GM23338 (cell line): ENCODE measurements at regions not wholly inside any gene's neighbourhood (a gene's known extent, or its start where the extent isn't known, plus 50 kb on each side); places are given as distances from the start of the nearest gene placed in this dataset.

Source experiments
- ATAC-seq: fragments of 200-7000 bp; cut with Tn5 transposase; 3 replicates; pipeline ENCODE4 v1.9.1; 2020
- DNase-seq: peaks from one replicate; pipeline ENCODE4 v3.0.0-alpha.2; 2015; ENCODE audit warnings: low spot score
- H2AFZ ChIP-seq: fragments of 200-600 bp; sonication (generic); 2 replicates; pipeline ENCODE4 v1.8.0; 2016; ENCODE audit warnings: antibody characterized with exemption, mild to moderate bottlenecking, moderate library complexity
- H3F3A ChIP-seq: fragments of 200-600 bp; sonication (generic); replicated peaks from 2 replicates; pipeline ENCODE4 v1.8.0; 2017; ENCODE audit warnings: antibody characterized with exemption, mixed run types, low read depth
- H3K27ac ChIP-seq: fragments of 200-600 bp; sonication (generic); 2 replicates; pipeline ENCODE4 v1.6.1; 2016; ENCODE audit warnings: low read depth
- H3K27me3 ChIP-seq: fragments of 200-600 bp; sonication (generic); 2 replicates; pipeline ENCODE4 v1.8.0; 2016; ENCODE audit warnings: mild to moderate bottlenecking, mixed run types, moderate library complexity; ENCODE audit not compliant: insufficient read depth
- H3K36me3 ChIP-seq: fragments of 200-600 bp; sonication (generic); 2 replicates; pipeline ENCODE4 v1.8.0; 2016; ENCODE audit warnings: mild to moderate bottlenecking; ENCODE audit not compliant: insufficient read depth
- H3K4me1 ChIP-seq: fragments of 200-600 bp; sonication (generic); 2 replicates; pipeline ENCODE4 v1.8.0; 2016; ENCODE audit warnings: mild to moderate bottlenecking, moderate library complexity; ENCODE audit not compliant: insufficient read depth
- H3K4me2 ChIP-seq: fragments of 200-600 bp; sonication (generic); 2 replicates; pipeline ENCODE4 v1.7.1; 2017; ENCODE audit warnings: mixed run types
- H3K4me3 ChIP-seq: fragments of 200-600 bp; sonication (generic); 2 replicates; pipeline ENCODE4 v1.6.1; 2016; ENCODE audit warnings: mixed run types
- H3K79me2 ChIP-seq: fragments of 200-600 bp; sonication (generic); replicated peaks from 2 replicates; pipeline ENCODE4 v1.8.0; 2017; ENCODE audit warnings: mild to moderate bottlenecking; ENCODE audit not compliant: insufficient read depth
- H3K9me2 ChIP-seq: fragments of 200-600 bp; sonication (generic); 2 replicates; pipeline ENCODE4 v1.8.0; 2017; ENCODE audit not compliant: insufficient read depth
- H4K20me1 ChIP-seq: fragments of 200-600 bp; sonication (generic); replicated peaks from 2 replicates; pipeline ENCODE4 v1.8.0; 2017; ENCODE audit warnings: mild to moderate bottlenecking; ENCODE audit not compliant: insufficient read depth
- H3K27ac Mint-ChIP-seq: 2 replicates; pipeline ENCODE4 v1.8.0; 2020; ENCODE audit warnings: inconsistent platforms, mild to moderate bottlenecking, moderate library complexity, mixed read lengths
- H3K27me3 Mint-ChIP-seq: 3 replicates; pipeline ENCODE4 v1.8.0; 2022; ENCODE audit warnings: low read depth, mild to moderate bottlenecking, moderate library complexity, mixed read lengths, inconsistent platforms; ENCODE audit not compliant: insufficient read depth, poor library complexity
- H3K36me3 Mint-ChIP-seq: 3 replicates; pipeline ENCODE4 v1.8.0; 2021; ENCODE audit warnings: low read depth, mild to moderate bottlenecking, inconsistent platforms, moderate library complexity, mixed read lengths
- H3K4me1 Mint-ChIP-seq: 3 replicates; pipeline ENCODE4 v1.8.0; 2020; ENCODE audit warnings: mild to moderate bottlenecking, inconsistent platforms, mixed read lengths
- H3K4me3 Mint-ChIP-seq: 3 replicates; pipeline ENCODE4 v1.8.0; 2021; ENCODE audit warnings: moderate library complexity, mild to moderate bottlenecking, inconsistent platforms, mixed read lengths
- H3K9me3 Mint-ChIP-seq: 3 replicates; pipeline ENCODE4 v1.8.0; 2020; ENCODE audit warnings: moderate library complexity, mild to moderate bottlenecking, inconsistent platforms, mixed read lengths
- CREB1 ChIP-seq: fragments of 250-450 bp; sonication (Bioruptor Pico); IDR thresholded peaks from 2 replicates; pipeline ENCODE4 v1.5.0; 2020; ENCODE audit warnings: low read depth, mild to moderate bottlenecking, moderate library complexity
- EZH2 ChIP-seq: fragments of 200-600 bp; sonication (generic); IDR thresholded peaks from one replicate; pipeline ENCODE4 v1.8.0; 2017; ENCODE audit warnings: antibody characterized with exemption, mild to moderate bottlenecking, low read depth; ENCODE audit not compliant: unreplicated experiment
- EZH2phosphoT487 ChIP-seq: fragments of 200-600 bp; sonication (generic); IDR thresholded peaks from one replicate; pipeline ENCODE4 v1.8.1; 2018; ENCODE audit warnings: antibody characterized with exemption; ENCODE audit not compliant: unreplicated experiment
- JUNB ChIP-seq: IDR thresholded peaks from one replicate; pipeline ENCODE4 v1.6.1; 2016; ENCODE audit warnings: antibody characterized with exemption; ENCODE audit not compliant: unreplicated experiment
- NANOG ChIP-seq: IDR thresholded peaks from 2 replicates; pipeline ENCODE4 v1.6.1; 2016; ENCODE audit warnings: antibody characterized with exemption, borderline replicate concordance
- POLR2AphosphoS5 ChIP-seq: IDR thresholded peaks from 2 replicates; pipeline ENCODE4 v1.6.1; 2016; ENCODE audit warnings: antibody characterized with exemption, low read depth
- STAT1 ChIP-seq: IDR thresholded peaks from one replicate; pipeline ENCODE4 v1.6.1; 2016; ENCODE audit warnings: antibody characterized with exemption; ENCODE audit not compliant: unreplicated experiment
- ZNF114 ChIP-seq: fragments of 250-450 bp; sonication (Bioruptor Pico); IDR thresholded peaks from 2 replicates; pipeline ENCODE4 v1.5.0; 2020; ENCODE audit warnings: mild to moderate bottlenecking, moderate library complexity
- ZNF331 ChIP-seq: fragments of 250-450 bp; sonication (Bioruptor Pico); IDR thresholded peaks from 2 replicates; pipeline ENCODE4 v1.5.0; 2020; ENCODE audit warnings: low read depth, mild to moderate bottlenecking, moderate library complexity
- ZNF462 ChIP-seq: fragments of 250-450 bp; sonication (Bioruptor Pico); IDR thresholded peaks from 2 replicates; pipeline ENCODE4 v1.5.0; 2020; ENCODE audit warnings: mild to moderate bottlenecking, moderate library complexity
- TF ChIP-seq, protein P1 (sequence below), 2 experiments: fragments of 200-600 bp in 1 of 2; sonication (generic) in 1 of 2; conservative IDR thresholded peaks; 2 replicates each; pipeline versions ENCODE4 v1.5.1 to v1.6.1; 2016 to 2017; ENCODE audit warnings: antibody characterized with exemption in 2 of 2, low read depth in 2 of 2, mild to moderate bottlenecking in 2 of 2, moderate library complexity in 1 of 2
- TF ChIP-seq, protein P2 (sequence below): IDR thresholded peaks from 2 replicates; pipeline ENCODE4 v1.6.1; 2016; ENCODE audit warnings: antibody characterized with exemption

DNA sequence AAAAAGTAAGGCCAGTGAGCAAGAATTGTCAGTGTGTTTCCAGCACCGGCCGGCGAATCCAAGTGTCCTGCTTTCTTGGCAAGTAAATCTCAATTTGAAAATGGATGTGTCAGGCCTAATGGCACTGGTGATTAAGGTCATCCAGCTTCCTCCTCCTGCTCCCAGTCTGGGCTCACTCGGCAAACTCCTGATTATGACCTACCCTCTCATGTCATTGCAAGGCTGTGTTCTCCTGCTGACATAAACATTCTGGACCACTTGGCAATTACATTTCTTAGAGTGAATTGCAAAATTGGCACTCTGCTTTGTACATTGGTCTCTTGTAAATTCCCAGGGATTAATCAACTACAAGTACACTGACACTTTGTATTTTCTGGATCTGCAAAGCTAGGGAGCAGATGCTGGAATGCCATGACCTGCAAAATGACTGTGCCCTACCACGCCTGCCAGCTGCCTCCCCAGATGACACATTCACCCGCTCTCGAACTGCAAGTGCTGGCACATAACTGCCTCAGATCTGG lies 473.8 kb downstream of the KIF20B start (continued):
- TF ChIP-seq ZNF462 (CRISPR knock-in tag) (no peak), NANOG (no peak), ZNF114 (CRISPR knock-in tag) (no peak)

GRCh38 chr10:90179696-90180407 lies 478.5 kb downstream of the KIF20B start:
- no peaks in the 10 kb centered on the region; the same call in 1 of the 2 replicates for H3K9me2 ChIP-seq
- no peaks in the 10 kb centered on the region for H3K79me2 ChIP-seq
- no peaks in the 10 kb centered on the region for H3F3A ChIP-seq
- Mint-ChIP-seq H3K4me3 (no peak overlapping the region), H3K36me3 (no peaks in the 10 kb centered on the region), H3K9me3 (no peaks in the 10 kb centered on the region), H3K4me1 (no peaks in the 10 kb centered on the region), H3K27me3 (no peaks in the 10 kb centered on the region), H3K27ac (no peak overlapping the region)
- ATAC-seq (no peak), DNase-seq (no peak)
- no peaks in the 10 kb centered on the region for H3K4me1 ChIP-seq
- H3K4me3 ChIP-seq = no peak overlapping the region
- no peaks in the 10 kb centered on the region for H3K36me3 ChIP-seq
- TF ChIP-seq JUNB = no peak
- TF ChIP-seq POLR2AphosphoS5 = no peak
- no peak for TF ChIP-seq STAT1
- TF ChIP-seq, protein P1, sequence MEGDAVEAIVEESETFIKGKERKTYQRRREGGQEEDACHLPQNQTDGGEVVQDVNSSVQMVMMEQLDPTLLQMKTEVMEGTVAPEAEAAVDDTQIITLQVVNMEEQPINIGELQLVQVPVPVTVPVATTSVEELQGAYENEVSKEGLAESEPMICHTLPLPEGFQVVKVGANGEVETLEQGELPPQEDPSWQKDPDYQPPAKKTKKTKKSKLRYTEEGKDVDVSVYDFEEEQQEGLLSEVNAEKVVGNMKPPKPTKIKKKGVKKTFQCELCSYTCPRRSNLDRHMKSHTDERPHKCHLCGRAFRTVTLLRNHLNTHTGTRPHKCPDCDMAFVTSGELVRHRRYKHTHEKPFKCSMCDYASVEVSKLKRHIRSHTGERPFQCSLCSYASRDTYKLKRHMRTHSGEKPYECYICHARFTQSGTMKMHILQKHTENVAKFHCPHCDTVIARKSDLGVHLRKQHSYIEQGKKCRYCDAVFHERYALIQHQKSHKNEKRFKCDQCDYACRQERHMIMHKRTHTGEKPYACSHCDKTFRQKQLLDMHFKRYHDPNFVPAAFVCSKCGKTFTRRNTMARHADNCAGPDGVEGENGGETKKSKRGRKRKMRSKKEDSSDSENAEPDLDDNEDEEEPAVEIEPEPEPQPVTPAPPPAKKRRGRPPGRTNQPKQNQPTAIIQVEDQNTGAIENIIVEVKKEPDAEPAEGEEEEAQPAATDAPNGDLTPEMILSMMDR (conservative IDR thresholded peaks at IDR 0.05; ENCODE audit: low read depth in 2 of 2) = no peak
- TF ChIP-seq NANOG = no peak
- TF ChIP-seq ZNF331 = no peak
- TF ChIP-seq, protein P2, sequence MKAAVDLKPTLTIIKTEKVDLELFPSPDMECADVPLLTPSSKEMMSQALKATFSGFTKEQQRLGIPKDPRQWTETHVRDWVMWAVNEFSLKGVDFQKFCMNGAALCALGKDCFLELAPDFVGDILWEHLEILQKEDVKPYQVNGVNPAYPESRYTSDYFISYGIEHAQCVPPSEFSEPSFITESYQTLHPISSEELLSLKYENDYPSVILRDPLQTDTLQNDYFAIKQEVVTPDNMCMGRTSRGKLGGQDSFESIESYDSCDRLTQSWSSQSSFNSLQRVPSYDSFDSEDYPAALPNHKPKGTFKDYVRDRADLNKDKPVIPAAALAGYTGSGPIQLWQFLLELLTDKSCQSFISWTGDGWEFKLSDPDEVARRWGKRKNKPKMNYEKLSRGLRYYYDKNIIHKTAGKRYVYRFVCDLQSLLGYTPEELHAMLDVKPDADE = no peak
- TF ChIP-seq EZH2 = no peak
- no peak for TF ChIP-seq CREB1 (CRISPR knock-in tag)
- TF ChIP-seq EZH2phosphoT487 = no peak
- TF ChIP-seq ZNF114 (CRISPR knock-in tag) = no peak
- H3K4me2 ChIP-seq = no peak overlapping the region
- H2AFZ ChIP-seq = no peak overlapping the region
- H3K27me3 ChIP-seq = no peaks in the 10 kb centered on the region
- H3K27ac ChIP-seq = no peak overlapping the region
- H4K20me1 ChIP-seq = no peaks in the 10 kb centered on the region
